OCI-LY3 (cell line): ENCODE measurements at regions not wholly inside any gene's neighbourhood (a gene's known extent, or its start where the extent isn't known, plus 50 kb on each side); places are given as distances from the start of the nearest gene placed in this dataset.

Source experiments
- CTCF ChIP-seq: fragments of 200-600, 300-600 bp; sonication (generic); IDR thresholded peaks from 2 replicates; pipeline ENCODE4 v1.5.1; 2014; ENCODE audit warnings: antibody characterized with exemption, low read length, low read depth
- EZH2phosphoT487 ChIP-seq: fragments of 200-600 bp; shearing (Covaris generic); IDR thresholded peaks from 2 replicates; pipeline ENCODE4 v1.6.1; 2018; ENCODE audit warnings: antibody characterized with exemption, mixed run types, low read depth

GRCh38 chr12:78566456-78566855 lies 298.1 kb upstream of the SYT1 start:
- TF ChIP-seq EZH2phosphoT487 (no peak), CTCF (no peak)
